HG02870 (cell line): ENCODE measurements at regions not wholly inside any gene's neighbourhood (a gene's known extent, or its start where the extent isn't known, plus 50 kb on each side); places are given as distances from the start of the nearest gene placed in this dataset.
"Not testable (repeated sequence)": the region's sequence is repeated elsewhere in the genome, so short reads cannot be mapped to it uniquely, and the experiment has no call there.

Experiments
- ATAC-seq: cut with Tn5 transposase; IDR thresholded peaks from one replicate; pipeline ENCODE4 v1.9.1; 2021; ENCODE audit warnings: mild to moderate bottlenecking, moderate library complexity; ENCODE audit not compliant: unreplicated experiment

- ATAC-seq = not testable (repeated sequence)
Measured at GRCh38 chr1:220475608-220476007, 52.3 kb upstream of the MARK1 start.

GRCh38 chr1:220475141-220475540 lies 52.8 kb upstream of the MARK1 start:
- ATAC-seq = not testable (repeated sequence)

GRCh38 chr1:220473440-220473839 lies 54.5 kb upstream of the MARK1 start:
- ATAC-seq = no peak

- no peak for ATAC-seq
Measured at GRCh38 chr1:220462752-220463151, 65.2 kb upstream of the MARK1 start.

GRCh38 chr1:220458936-220459335 lies 69.0 kb upstream of the MARK1 start:
- ATAC-seq = no peak

- ATAC-seq = no peak
Measured at GRCh38 chr1:220457957-220458609, 69.9 kb upstream of the MARK1 start.

GRCh38 chr1:220455559-220455958 lies 72.4 kb upstream of the MARK1 start:
- no peak for ATAC-seq

- no peak for ATAC-seq
Measured at GRCh38 chr1:220454155-220454777, 73.7 kb upstream of the MARK1 start.

GRCh38 chr1:220453371-220453770 lies 74.6 kb upstream of the MARK1 start:
- no peak for ATAC-seq

GRCh38 chr1:220451532-220451931 lies 76.4 kb upstream of the MARK1 start:
- no peak for ATAC-seq

- no peak for ATAC-seq
Measured at GRCh38 chr1:220450927-220451326, 77.0 kb upstream of the MARK1 start.

GRCh38 chr1:220448217-220448616 lies 79.7 kb upstream of the MARK1 start:
- peak; percentile 63 for ATAC-seq

GRCh38 chr1:220444586-220444985 lies 83.3 kb upstream of the MARK1 start:
- not testable (repeated sequence) for ATAC-seq

- no peak for ATAC-seq
Measured at GRCh38 chr1:220441211-220441610, 86.7 kb upstream of the MARK1 start.

GRCh38 chr1:220438741-220439140 lies 89.2 kb upstream of the MARK1 start:
- no peak for ATAC-seq

- ATAC-seq = no peak
Measured at GRCh38 chr1:220432408-220432807, 95.5 kb upstream of the MARK1 start.

- ATAC-seq = no peak
Measured at GRCh38 chr1:220431554-220432239, 96.2 kb upstream of the MARK1 start.

GRCh38 chr1:220430586-220430985 lies 97.3 kb upstream of the MARK1 start:
- ATAC-seq = no peak

- no peak for ATAC-seq
Measured at GRCh38 chr1:220430059-220430458, 97.9 kb upstream of the MARK1 start.

- ATAC-seq = no peak
Measured at GRCh38 chr1:220426989-220427388, 100.9 kb upstream of the MARK1 start.

- no peak for ATAC-seq
Measured at GRCh38 chr1:220425852-220426251, 102.1 kb upstream of the MARK1 start.

GRCh38 chr1:220421508-220421907 lies 106.4 kb upstream of the MARK1 start:
- no peak for ATAC-seq
